Stimulated activated CD8-positive, alpha-beta memory T cell treated with anti-CD3 and anti-CD28 coated beads, Interleukin-2, amount 100 ng/mL, for 48 hours (primary cell): ENCODE measurements at regions not wholly inside any gene's neighbourhood (a gene's known extent, or its start where the extent isn't known, plus 50 kb on each side); places are given as distances from the start of the nearest gene placed in this dataset.

Source experiments
- DNase-seq, 2 donors: peaks; one replicate each; pipeline ENCODE4 v3.0.0-alpha.2; 2020; ENCODE audit warnings: low read depth in 2 of 2

DNA sequence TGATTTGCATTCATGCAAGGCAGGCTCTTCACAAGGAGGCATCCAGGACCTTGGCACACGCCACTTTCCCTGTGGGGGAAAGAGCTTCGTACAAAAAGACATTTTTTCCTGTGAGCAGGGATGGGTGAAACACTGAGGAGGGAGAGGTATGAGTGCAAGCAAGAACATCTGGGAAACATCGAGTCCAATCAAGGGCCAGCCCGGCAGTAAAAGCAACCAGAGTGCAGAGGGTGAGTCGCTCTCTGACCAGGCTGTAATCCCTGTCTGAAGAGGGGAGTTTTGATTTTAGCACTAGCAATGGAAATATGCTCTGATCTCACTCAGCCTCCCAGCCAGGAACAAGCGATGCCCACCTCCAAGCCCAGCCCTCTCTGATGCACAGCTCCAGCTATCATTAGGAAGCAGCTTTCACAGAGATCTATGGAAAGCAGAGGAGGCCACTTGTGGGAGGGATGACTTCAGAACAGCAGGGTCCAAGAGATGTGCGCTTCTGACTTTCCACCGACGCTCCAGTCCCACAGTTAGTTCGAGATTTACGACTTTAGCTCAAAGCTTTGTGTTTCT is 211.0 kb upstream of the ADAMTS16 start:
- DNase-seq = no peak

DNA sequence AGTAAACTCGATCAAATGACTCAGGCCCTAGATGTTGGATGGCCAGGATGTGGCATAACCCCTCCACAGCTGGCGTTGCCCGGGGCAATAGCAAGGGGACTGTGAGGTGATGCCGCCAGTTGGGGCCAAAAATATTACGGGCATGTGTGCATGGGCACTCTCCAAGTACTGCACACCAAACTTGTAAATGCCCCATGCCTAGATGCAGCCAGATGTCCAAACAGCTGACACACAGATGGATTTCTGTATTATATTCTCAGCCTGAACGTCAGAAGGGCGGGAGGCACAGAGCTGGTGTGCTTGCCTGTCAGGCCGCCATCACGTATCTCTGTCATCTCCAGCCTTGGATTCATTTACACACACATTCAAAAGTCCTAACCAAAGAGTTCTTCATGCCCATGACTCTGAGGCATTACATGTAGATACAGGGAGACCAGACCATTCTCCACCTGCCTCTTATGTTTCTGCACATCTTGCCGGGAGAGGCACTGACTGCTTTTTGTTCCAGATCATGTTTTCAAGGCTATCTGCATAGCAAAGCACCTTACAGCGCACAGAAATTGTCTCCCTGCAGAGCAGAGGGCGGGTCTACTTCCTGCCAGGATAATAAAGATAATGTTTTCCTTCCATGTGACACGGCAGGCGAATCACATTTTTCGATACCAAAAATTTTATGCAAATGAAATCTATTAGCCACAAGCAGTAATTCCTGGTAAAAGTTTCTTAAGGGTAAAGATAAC is 200.9 kb upstream of the ADAMTS16 start:
- DNase-seq = no peak

DNA sequence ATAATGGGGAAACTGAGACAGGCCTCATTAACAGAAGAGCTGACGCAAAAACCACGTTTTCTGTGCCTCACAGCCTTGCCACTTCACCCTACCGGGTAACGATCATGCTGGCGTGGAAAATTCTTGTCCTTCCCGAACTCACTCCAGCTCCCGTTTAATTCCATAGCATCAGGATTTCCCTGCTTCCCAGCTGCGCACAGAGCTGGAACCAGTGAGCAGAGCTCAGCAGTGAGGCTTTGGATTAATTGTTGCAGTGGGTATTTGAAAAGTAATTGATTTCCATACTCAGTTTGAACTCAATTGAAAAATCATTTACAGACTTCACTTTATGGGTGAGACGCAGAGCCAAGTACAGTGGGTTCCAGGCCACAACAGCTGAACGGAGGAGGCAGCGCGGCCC is 199.0 kb upstream of the ADAMTS16 start:
- DNase-seq = no peak

DNA sequence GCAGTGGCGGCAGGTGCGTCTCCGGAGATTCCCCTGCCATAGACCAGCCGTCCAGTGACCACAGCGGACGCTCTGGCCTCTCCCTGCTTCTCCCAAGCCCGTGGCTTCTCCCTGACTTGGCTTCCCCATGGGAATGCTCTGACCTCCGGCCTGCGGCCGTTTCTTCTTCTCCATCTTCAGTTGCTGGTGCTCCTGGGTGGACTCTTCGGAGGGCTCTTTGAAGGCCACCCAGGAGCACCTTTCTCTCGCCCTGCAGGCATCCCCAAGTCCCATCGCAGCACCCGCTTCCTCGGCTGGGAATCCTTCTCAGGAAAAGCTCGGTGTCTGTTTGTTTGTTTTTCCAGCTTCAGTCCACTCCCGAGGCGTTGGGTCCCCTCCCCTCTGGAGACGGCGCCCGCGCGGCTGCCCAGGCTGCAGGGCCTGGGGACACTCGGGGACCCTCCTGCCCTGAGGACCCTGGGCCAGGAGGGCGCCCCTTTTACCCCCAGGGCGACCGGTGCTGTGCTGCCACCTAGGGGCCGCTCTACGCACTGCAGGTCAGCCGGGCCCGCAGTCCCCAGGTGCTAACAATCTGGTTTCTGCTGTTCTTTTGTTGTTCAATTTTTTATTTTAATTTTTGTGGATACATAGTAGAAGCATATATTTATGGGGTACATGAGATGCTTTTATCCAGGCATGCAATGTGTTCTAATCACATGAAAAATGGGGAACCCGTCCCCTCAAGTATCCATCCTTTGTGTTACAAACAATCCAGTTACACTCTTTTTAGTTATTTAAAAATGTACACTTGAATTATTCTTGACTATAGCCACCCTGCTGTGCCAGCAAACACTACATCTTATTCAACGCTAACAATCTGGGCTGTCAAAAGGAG is 197.9 kb upstream of the ADAMTS16 start:
- DNase-seq = peak in 1 of 2 donors; percentile 8

DNA sequence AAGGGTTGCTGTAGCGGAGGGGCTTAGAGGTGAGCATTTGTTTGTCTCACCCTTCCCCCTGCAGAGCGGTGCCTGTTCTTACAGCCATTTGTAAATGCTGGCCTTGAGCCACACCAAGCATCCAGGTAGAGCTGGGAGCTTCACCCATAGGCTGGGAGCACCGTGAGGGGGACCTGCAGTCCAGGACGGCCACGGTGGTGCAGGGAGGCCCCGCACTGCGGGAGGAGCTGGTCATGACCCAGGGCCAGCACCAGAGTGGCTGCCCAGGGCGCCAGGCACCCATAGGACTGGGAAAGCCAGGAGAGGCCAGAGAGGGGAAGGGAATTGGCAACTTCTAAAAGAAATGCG is 197.3 kb upstream of the ADAMTS16 start:
- DNase-seq = no peak

DNA sequence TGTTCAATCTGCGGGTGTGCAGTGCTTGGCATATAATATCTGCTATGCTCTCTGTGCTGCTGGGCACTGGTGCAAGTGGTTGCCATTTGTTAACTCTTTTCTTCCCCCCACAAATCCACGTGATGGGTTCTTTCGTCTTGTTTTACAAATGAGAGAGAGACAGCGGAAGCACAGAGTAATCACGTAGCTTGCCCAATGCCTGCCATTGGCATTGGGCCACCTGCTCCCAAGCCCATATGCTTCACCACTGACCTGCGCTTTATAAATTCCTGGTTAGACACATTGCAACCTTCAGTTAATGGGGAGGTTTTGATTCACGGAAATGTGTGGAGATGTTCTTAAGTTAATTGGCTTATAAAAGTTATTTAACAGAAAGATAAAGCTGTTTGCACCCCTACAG is 194.8 kb upstream of the ADAMTS16 start:
- DNase-seq = no peak

DNA sequence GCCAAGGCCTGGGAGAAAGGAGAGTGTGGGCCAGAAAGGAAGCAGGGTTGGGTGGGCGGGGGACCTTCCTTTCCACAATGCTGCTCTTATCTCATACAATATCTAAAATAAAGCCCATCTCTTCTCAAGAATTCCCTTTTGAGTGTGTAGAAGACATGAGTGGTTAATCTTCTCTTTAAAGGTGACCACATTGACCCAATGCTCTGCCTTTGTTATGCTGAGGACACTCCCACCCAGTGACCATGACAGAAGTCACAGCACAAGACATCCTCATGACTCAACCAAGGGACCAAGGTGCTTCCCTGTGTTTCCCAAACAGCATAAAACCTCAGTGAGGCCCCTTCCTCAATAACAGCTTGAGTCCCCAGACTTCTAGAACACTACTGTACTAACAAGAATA is 193.0 kb upstream of the ADAMTS16 start:
- DNase-seq = no peak

DNA sequence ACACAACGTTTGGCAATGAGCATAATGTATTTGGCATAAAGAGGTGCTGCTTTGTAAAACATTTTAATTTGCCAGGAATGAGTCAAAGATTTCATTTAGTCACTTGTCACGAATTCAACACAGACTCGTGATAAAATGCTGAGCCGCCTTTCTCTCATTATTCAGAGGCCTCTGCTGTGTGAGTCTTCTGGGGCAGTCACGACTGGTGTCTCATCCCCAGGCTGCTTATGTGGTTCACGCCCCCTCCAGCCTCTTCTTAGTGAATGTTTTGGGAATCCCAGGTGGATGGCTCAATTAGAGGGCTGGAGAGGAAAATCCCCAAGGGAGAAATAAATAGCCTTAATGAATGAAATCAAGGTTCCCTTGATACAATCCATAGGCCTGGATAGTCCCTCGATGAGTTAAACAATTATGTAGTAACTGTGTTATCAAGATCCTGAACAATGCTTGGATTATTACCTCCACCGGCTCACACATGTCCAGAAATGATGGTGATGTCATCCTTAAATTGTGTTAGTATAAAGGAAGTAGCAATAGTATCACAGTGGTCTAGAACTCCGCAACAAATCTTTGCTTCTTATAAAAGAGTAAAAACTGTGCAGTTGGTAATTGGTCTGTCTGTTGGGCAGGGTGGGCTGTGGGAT is 192.1 kb upstream of the ADAMTS16 start:
- no peak for DNase-seq

DNA sequence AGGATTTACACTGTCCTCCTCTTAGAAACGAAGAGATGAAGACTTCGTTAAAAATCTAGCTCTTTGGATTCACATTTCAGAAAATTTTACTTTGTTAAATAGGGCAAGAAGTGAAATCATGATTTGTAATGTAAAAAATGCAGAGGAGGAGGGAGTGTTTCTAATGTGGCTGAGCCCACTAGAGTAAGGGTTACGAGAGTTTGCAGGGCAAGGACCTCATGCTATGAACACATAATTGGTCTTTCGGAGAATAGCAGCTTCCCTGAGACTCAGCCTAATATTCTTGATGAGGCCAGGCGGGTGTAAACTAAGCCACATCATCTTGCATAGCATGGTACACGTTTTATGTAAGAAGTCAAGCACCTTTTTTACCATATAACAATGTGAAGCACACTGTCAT is 191.0 kb upstream of the ADAMTS16 start:
- DNase-seq = no peak

DNA sequence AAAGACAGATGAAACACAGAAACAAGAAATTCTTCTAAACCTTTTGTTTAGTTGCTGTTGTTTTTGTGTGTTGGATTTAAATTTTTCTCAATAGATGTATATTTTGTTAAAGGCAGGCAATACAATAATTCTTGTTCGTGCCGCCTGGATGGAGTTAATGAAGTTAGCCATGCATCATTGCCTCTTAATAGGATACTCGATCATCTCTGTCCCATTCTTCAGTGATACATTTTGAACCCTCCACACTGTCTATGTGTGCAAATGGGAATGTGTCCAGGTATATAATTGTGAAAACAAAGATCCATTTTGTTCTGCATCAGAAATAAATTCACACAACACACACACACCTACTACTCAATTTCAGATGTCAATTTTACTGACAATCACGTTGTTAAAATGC is 186.6 kb upstream of the ADAMTS16 start:
- no peak for DNase-seq

DNA sequence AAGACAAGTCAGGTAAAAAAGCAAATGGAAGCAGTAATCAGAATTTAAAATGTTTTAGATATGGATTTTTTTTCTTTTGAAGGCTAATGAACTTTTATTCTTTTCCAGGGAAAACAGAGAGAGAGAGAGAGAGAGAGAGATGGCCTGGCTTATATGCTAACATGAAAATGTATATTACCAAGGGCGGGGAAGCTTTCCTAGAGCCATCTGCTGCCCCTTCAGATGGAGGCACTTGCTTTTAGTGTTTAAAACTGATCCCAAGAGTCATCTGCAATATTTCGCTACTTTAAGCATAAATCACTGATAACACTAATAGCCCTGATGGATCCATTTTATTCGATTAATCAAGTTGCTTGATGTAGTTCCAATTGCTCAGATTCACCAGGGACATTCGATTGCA is 186.1 kb upstream of the ADAMTS16 start:
- no peak for DNase-seq

DNA sequence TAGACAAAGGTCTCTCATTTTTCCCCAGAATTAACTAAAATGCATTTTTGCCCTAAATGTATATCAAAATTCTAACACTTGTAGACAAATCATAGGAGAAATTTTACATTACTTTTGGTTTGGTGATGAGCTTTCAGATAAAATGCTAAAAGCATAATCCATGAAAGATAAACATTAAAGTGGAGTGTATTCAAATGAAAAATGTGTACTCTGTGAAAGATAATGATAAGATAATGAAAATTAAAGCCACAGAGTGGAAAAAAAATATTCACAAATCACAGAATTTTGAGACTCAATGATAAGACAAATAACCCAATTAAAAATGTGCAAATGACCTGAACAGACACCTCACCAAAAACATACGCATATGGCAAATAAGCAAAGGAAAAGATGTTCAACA is 176.9 kb upstream of the ADAMTS16 start:
- no peak for DNase-seq

DNA sequence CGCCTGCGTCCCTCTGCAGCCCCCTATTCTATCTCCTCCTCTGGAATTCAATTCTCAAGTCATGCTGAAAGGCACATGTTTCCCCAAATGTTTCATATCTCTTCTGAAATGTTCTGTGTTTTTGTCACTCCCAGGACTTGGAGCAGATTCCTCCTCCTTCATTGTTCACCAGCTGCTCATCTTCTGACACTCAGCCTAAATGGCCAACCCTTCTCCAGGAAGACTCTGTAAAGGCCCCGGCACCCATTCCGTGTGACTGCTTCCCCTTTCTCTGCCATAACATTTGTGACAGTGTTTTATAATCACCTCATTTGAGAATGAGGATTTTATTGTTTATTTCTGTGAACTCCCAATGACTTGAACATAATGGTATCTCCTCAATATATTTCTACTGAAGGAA is 170.8 kb upstream of the ADAMTS16 start:
- no peak for DNase-seq

DNA sequence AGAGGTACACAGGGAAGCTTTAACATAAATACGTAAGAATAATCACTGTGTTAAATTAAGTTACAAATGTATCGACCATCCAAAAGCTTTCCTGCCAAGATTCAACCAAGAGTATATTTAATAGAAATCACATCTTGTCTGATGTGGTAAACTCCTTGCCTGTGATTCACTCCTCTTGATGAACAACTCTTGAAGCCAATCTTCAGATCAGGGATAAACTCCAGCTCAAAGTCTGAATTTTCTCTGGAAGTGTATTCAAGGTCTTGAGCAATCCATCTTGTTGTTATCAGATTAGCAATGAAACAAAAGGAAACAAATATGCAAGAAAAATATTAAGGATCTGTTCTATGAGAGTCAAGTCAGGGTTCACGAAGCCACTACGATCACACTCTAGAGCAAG is 170.0 kb upstream of the ADAMTS16 start:
- DNase-seq = no peak

DNA sequence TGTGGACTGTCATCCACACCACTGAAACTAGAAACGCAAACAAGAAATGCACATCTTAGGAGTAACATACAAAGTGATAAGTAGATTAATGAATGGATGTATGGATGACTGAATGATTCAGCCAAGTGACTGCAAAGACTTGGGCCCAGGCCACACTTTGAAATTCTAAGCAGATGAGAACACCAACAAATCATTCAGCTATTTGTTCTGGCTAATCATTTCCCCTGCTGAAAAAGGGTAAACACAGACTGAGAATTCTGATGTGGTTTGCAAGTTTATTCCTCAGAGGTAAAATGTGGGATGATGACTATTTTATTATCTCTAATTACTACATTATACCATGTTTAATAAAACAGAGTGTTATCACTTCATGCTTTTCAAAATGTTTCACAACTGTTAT is 163.2 kb upstream of the ADAMTS16 start:
- no peak for DNase-seq

DNA sequence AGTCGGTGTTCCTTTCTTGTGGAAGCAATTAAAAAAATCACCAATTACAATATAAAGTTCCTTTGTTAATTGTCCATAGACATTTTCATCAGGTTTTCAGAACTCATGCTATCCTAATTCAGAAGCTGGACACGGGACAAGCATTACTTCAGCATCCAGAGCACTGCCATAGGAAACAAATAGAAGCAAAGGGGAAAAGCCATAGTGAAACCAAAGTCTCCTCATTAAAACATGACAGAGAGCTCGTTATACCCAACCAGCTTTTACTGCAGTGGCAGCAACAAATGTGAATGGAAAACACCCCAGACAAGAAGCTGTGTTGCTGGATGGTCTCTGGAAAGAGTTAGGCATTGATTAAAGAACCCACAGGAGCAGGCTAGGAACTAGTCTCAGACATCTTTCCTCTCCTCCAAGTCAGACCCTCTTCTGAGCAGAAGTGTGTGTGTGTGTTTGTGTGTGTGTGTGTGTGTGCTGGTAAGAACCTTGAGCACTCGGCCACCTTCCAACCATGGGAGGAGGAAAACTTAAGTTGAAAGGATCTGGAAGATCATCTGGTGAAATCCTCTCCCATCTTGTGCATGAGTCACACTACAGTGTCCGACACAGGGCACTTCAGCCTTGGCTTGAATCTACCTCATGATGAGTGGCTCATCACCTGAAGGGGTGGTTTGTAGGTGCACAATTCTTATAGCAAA is 162.6 kb upstream of the ADAMTS16 start:
- no peak for DNase-seq

DNA sequence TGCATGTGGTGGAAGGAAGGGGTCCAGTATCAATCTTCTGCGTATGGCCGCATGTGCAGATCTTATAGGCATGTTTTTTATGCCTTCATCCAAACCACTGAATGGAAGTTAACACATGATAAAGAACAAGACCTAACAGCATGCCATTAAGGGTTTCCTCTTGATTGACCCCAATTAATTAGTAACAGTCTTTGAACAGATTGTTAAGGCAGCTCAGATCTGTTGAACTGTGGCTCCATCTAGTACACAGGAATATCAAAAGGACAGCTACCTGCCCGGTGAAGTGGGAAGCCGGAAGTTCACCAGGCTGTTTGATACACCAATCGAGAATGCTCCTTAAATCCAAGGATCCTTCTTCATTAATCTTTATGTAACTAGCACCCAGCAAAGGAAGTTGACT is 159.9 kb upstream of the ADAMTS16 start:
- DNase-seq = no peak

DNA sequence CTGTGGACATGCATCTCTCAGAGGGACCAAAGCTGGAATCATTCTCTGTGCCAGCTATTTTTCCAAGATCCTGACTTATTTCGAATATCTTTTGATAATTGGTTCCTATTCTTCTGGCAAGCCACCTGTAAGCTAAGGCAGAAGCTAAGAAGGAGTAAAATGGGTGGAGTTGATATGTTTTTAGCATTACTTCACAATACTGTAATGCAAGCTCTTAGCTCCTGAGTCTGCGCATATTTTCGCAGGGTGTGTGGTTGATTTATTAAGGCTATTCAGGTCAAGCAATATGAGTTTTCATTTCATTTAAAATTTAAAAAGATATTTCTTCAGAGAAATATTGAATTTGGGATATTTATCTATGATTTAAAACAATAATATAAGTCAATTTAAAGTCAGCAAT is 158.5 kb upstream of the ADAMTS16 start:
- DNase-seq = no peak

DNA sequence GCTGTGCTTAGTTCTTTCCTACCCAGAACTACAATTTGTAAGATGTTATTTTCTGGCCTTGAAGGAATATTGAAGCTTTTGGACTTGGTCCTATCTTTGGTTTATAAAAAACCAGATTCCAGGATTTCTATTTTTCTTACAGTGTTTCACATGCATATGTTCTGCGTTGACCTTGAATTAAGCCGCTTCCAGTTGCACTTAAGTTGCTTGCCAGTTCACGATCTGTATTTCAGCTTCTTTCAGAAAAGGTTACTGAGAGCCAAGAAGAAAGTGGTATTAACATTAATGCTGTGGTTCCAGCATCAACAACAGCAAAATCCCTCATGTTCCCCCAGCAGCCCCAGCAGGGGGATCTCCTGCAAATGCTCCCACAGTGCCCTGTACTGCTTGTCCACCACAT is 156.4 kb upstream of the ADAMTS16 start:
- DNase-seq = no peak

DNA sequence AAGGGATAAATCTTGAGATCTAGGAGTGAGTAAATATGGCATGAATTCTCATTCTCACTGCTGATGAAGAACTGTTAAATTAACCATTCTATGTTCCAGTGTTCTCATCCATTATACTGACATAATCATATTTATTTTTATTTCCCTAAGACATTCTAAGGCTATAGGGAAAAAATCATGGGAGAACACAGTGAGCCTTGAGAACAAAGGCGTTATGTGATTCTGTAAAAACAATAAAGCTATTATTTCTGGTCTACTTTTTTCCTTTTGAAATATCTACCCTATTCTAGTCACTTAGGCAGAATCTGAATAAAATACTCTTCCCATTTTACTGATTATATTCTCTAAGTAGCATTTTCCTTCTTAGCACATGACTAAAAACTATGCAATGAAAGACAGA is 155.7 kb upstream of the ADAMTS16 start:
- no peak for DNase-seq

DNA sequence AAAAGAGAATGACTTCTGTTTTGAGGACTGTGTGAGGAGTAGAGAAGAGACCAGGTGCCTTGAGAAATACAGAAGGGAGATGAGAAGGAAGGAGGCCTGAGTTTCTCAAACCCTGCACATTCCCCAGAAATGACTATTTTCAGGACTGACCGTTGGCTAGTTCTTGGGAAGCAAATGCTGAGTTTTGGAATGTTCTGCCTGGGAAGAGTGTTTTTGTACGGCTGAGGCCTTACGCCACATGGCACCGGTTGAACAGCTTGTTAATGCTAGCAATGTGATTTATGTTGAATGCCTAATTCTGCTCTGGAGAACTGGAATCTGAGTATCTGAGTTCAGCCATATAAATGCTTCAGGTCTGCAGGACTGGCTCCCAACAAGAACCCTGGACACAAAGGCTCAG is 152.7 kb upstream of the ADAMTS16 start:
- no peak for DNase-seq

DNA sequence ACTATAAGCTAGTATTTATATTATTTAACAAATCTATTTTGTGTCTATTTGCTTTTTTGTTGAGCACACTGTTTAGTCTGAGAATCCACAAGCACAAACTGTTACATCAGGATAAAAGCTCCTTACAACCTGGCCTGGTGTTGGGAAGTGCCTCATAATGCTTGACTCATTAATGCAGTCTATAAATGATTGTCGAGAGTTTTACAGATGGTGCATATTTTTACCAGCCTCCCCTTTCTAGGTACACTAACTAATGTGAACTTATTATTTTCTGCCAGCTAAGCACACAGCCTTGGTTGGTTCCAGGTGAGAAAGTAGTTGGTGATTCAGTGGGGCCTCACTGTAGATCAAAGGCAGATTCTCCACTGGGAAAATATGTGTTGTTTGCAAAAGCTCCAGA is 151.0 kb upstream of the ADAMTS16 start:
- DNase-seq = no peak
